ENCODE measurements at regions not wholly inside any gene's neighbourhood (a gene's known extent, or its start where the extent isn't known, plus 50 kb on each side); places are given as distances from the start of the nearest gene placed in this dataset.
A peak's percentile ranks its signal among the peaks of the same experiment; 100 is the strongest.
"Not testable (repeated sequence)": the region's sequence is repeated elsewhere in the genome, so short reads cannot be mapped to it uniquely, and the experiment has no call there.

DNA sequence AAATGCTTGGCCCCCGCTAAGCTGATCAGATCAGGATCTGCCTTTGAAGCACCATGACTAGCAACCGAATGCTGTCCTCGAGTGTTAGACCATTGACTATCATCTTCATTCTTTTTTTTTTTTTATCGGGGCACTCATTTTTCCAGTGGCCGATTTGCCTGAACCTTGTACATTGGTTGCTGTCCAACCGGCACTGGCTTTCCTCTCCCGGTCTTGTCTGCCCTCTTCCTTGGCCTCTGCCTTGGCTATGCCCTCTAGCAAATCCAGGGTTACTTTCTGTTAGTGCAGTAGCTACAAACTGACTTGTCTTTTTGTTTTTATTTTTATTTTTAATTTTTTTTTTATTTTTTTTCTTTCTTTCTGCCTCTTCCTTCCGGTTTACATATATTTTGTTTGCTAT lies 102.3 kb downstream of the ALG10 start:
- CTCF ChIA-PET, result no interaction called here
- Mint-ChIP-seq H3K27ac (no peak overlapping the region), H3K4me3 (no peak overlapping the region), H3K4me1 (peaks cover 16% of the 10 kb centered on the region), H3K27me3 (no peaks in the 10 kb centered on the region), H3K9me3 (no peaks in the 10 kb centered on the region), H3K36me3 (ENCODE audit: low read depth) (no peaks in the 10 kb centered on the region)
- POLR2A ChIA-PET, result no interaction called here
- intact Hi-C loops (cut with micrococcal nuclease), result loop anchor here (5.0 kb wide), 1 partner anchor 1367 kb away; the partner anchor contains the start of gene YARS2
- TF ChIP-seq, protein P1, sequence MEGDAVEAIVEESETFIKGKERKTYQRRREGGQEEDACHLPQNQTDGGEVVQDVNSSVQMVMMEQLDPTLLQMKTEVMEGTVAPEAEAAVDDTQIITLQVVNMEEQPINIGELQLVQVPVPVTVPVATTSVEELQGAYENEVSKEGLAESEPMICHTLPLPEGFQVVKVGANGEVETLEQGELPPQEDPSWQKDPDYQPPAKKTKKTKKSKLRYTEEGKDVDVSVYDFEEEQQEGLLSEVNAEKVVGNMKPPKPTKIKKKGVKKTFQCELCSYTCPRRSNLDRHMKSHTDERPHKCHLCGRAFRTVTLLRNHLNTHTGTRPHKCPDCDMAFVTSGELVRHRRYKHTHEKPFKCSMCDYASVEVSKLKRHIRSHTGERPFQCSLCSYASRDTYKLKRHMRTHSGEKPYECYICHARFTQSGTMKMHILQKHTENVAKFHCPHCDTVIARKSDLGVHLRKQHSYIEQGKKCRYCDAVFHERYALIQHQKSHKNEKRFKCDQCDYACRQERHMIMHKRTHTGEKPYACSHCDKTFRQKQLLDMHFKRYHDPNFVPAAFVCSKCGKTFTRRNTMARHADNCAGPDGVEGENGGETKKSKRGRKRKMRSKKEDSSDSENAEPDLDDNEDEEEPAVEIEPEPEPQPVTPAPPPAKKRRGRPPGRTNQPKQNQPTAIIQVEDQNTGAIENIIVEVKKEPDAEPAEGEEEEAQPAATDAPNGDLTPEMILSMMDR (IDR thresholded peaks at IDR 0.05), result no peak
- DNase-seq (no peak), ATAC-seq (ENCODE audit: low read depth) (no peak)

DNA sequence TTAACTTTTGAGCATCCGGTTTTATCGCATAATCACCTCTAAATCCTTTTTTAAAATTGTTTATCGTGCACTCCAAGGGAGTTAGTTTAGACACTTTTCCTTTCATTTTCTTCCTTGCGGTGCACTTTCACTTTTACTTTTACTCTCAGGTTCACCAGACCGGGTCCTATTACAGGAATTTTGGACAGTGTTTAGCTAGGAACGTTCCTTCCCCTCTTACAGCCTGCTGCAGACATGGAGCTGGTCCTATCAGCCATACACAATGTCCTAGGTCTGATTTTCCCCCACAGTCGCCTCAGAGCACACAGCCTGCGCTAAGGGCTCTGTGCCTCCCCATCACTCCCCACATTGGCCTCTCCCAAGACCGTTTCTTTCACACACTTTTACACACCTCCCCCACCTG lies 103.9 kb downstream of the ALG10 start:
- DNase-seq (no peak), ATAC-seq (ENCODE audit: low read depth) (peak; percentile 28)
- Mint-ChIP-seq H3K36me3 (ENCODE audit: low read depth) (no peaks in the 10 kb centered on the region), H3K4me1 (peaks cover 17% of the 10 kb centered on the region), H3K27me3 (no peaks in the 10 kb centered on the region), H3K4me3 (peak overlapping the region; percentile 71), H3K27ac (peak overlapping the region; percentile 54), H3K9me3 (no peaks in the 10 kb centered on the region)
- intact Hi-C loops (cut with micrococcal nuclease), result no loop called here
- CTCF ChIA-PET, result no interaction called here
- TF ChIP-seq, protein P1 (IDR thresholded peaks at IDR 0.05), result no peak
- POLR2A ChIA-PET, result no interaction called here

DNA sequence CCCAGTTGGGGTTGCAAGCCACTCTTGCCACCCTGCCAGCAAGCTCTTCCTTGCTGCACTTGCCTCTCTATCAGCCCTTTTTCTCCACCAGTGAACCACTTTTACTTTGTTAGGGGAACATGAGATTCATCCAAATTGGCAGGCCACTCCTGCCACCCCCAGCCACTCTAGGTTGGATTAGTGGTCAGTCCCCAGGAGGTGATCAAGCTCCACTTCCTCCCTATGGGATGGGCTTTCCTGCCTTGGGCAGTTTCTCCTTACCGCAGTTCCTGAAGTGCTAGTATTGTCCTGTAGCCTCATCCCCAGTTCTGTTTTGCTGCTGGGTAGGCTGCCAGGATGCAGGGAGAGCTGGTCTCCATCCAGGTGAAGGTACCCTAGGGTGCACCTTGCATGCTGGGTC lies 104.5 kb downstream of the ALG10 start:
- no peak for ATAC-seq (ENCODE audit: low read depth)
- intact Hi-C loops (cut with micrococcal nuclease), result no loop called here
- Mint-ChIP-seq H3K27me3 (no peaks in the 10 kb centered on the region), H3K4me1 (peaks cover 17% of the 10 kb centered on the region), H3K27ac (no peak overlapping the region), H3K4me3 (peak overlapping the region; percentile 71), H3K36me3 (ENCODE audit: low read depth) (no peaks in the 10 kb centered on the region), H3K9me3 (no peaks in the 10 kb centered on the region)
- ChIA-PET CTCF (no interaction called here), POLR2A (no interaction called here)
- DNase-seq, result no peak
- TF ChIP-seq, protein P1 (IDR thresholded peaks at IDR 0.05), result no peak

DNA sequence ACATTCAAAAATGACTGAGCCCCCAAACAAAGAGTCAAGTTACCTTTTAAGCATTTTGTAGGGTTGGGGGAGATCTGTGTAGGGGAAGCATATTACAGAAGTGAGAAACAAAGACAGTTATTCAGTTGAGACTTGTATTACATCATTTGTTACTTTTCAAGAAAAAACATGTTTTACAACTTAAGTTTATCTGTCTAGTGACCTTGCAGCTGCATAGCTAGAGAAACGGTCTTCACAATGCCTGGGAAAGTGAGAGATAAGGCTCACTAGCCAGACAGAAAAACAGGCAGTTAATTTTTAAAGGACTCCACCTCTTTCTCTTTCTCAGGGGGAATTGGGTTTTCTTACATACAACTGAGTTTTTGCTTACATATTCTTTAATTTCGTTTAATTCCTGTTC lies 105.1 kb downstream of the ALG10 start:
- H3K27me3 Mint-ChIP-seq, H3K4me3 Mint-ChIP-seq: not testable (repeated sequence)

DNA sequence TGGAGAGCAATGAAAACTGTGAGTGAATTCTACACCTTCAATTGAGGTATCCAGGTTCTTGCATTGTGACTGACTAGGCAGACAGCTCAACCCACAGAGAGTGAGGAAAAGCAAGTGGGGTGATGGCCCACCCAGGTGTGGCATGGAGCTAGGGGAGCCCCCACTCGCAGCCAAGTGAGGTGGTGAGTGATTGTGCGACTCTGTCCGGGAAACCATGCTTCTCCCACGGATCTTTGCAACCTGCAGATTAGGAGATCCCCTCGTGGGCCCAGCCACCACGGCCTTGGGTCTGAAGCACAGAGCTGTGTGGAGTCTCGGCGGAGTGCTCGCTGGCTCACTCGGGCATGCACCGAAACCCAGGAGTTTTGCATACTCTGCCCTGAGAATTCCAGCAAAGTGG lies 120.1 kb downstream of the ALG10 start:
- intact Hi-C loops (cut with micrococcal nuclease), result no loop called here
- POLR2A ChIA-PET, result no interaction called here

More for the DNA sequence above, 105.1 kb downstream of the ALG10 start:
- ATAC-seq (ENCODE audit: low read depth); CTCF ChIA-PET; DNase-seq; H3K27ac Mint-ChIP-seq; intact Hi-C loops (cut with micrococcal nuclease); H3K36me3 Mint-ChIP-seq (ENCODE audit: low read depth); H3K9me3 Mint-ChIP-seq; POLR2A ChIA-PET: not testable (repeated sequence)
- H3K4me1 Mint-ChIP-seq, result peaks cover 17% of the 10 kb centered on the region

DNA sequence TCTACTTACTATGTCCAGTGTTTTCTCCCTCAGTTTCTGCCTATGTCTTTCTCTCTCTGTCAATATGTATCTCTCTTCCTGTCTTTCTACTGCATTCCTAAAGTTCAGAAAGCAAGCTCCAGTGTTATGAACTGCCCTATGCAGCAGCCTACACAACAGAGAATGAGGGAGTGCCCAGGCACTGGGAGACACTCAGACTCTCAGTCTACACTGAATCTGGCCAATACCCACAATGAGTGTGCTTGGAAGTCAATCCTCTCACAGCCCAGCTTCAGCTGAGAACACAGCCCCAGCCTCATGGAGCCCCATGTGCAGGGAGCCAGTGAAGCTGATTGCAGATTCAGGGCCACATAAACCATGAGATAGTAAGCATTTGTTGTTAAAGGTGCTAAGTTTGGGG lies 128.7 kb downstream of the ALG10 start:
- Mint-ChIP-seq H3K4me1 (no peaks in the 10 kb centered on the region), H3K36me3 (ENCODE audit: low read depth) (no peaks in the 10 kb centered on the region), H3K27me3 (no peaks in the 10 kb centered on the region), H3K4me3 (no peak overlapping the region), H3K9me3 (no peaks in the 10 kb centered on the region), H3K27ac (no peak overlapping the region)
- TF ChIP-seq, protein P1 (IDR thresholded peaks at IDR 0.05), result no peak
- POLR2A ChIA-PET, result no interaction called here
- CTCF ChIA-PET, result no interaction called here
- ATAC-seq (ENCODE audit: low read depth) (no peak), DNase-seq (no peak)
- intact Hi-C loops (cut with micrococcal nuclease), result no loop called here

More for the DNA sequence above, 120.1 kb downstream of the ALG10 start:
- no peaks in the 10 kb centered on the region for H3K36me3 Mint-ChIP-seq (ENCODE audit: low read depth)
- no peak overlapping the region for H3K27ac Mint-ChIP-seq
- no peak overlapping the region for H3K4me3 Mint-ChIP-seq
- DNase-seq, result no peak
- TF ChIP-seq, protein P1 (IDR thresholded peaks at IDR 0.05), result no peak
- H3K9me3 Mint-ChIP-seq, result peaks cover 5% of the 10 kb centered on the region
- no peak for ATAC-seq (ENCODE audit: low read depth)
- CTCF ChIA-PET, result no interaction called here
- peaks cover 3% of the 10 kb centered on the region for H3K27me3 Mint-ChIP-seq
- no peaks in the 10 kb centered on the region for H3K4me1 Mint-ChIP-seq

All from activated B cell treated with CpG ODN at 0.5 μM for 24 hours (primary cell).